HEK293 (cell line): ENCODE measurements at regions not wholly inside any gene's neighbourhood (a gene's known extent, or its start where the extent isn't known, plus 50 kb on each side); places are given as distances from the start of the nearest gene placed in this dataset.

Source experiments
- CTCF ChIA-PET: fragments of 350-600 bp; formaldehyde crosslinking; extraction: SDS; loops from one replicate; lab custom pipeline; 2021; ENCODE audit warnings: antibody characterized with exemption; lab: Yijun Ruan, JAX
- POLR2A ChIA-PET: fragments of 300-600 bp; formaldehyde crosslinking; extraction: SDS; loops from one replicate; lab custom pipeline; 2020; ENCODE audit warnings: antibody characterized with exemption, inconsistent platforms; lab: Yijun Ruan, JAX
- H3K27ac ChIP-seq: fragments of 200-500 bp; sonication (Bioruptor generic); 2 replicates; pipeline ENCODE4 v1.5.1; 2014; ENCODE audit warnings: low read depth, low read length, control low read depth, inconsistent platforms; ENCODE audit errors: extremely low read depth
- H3K36me3 ChIP-seq, 2 experiments: fragments of 200-500 bp in 1 of 2; sonication (Bioruptor generic) in 1 of 2; 1 replicate in 1 of 2; 2 replicates in 1 of 2; pipeline ENCODE4 v1.5.1; 2014 to 2017; ENCODE audit warnings: inconsistent platforms in 2 of 2, low read length in 2 of 2; ENCODE audit not compliant: control insufficient read depth in 2 of 2, insufficient read depth in 1 of 2
- H3K4me1 ChIP-seq: fragments of 200-500 bp; sonication (Bioruptor generic); 2 replicates; pipeline ENCODE4 v1.5.1; 2014; ENCODE audit warnings: mild to moderate bottlenecking, low read length, inconsistent platforms; ENCODE audit not compliant: control insufficient read depth, insufficient read depth
- H3K4me3 ChIP-seq: 2 replicates; pipeline ENCODE4 v1.5.1; 2011; ENCODE audit warnings: low read depth, mild to moderate bottlenecking, control low read depth, low read length, moderate library complexity
- H3K9me3 ChIP-seq: fragments of 200-500 bp; sonication (Bioruptor generic); 2 replicates; pipeline ENCODE4 v1.5.1; 2014; ENCODE audit warnings: low read depth, low read length, inconsistent platforms; ENCODE audit not compliant: control insufficient read depth, insufficient read depth
- HOXC10 ChIP-seq: sonication (generic); formaldehyde crosslinking; IDR thresholded peaks from 2 replicates; pipeline ENCODE4 v1.8.1; 2023; ENCODE audit warnings: mild to moderate bottlenecking, missing genetic modification reagents
- PATZ1 ChIP-seq: fragments of 450-650 bp; formaldehyde crosslinking; IDR thresholded peaks from 2 replicates; pipeline ENCODE4 v1.5.1; 2016; ENCODE audit warnings: missing biosample characterization, missing genetic modification characterization
- REST ChIP-seq: fragments of 450-650 bp; formaldehyde crosslinking; IDR thresholded peaks from 2 replicates; pipeline ENCODE4 v1.5.1; 2016; ENCODE audit warnings: missing biosample characterization, missing genetic modification characterization
- ZNF138 ChIP-seq: fragments of 450-650 bp; formaldehyde crosslinking; IDR thresholded peaks from 2 replicates; pipeline ENCODE4 v1.5.1; 2016; ENCODE audit warnings: missing biosample characterization, missing genetic modification characterization, borderline replicate concordance
- ZNF157 ChIP-seq: fragments of 450-650 bp; formaldehyde crosslinking; IDR thresholded peaks from 2 replicates; pipeline ENCODE4 v1.5.1; 2016; ENCODE audit warnings: missing biosample characterization, missing genetic modification characterization
- ZNF555 ChIP-seq: fragments of 450-650 bp; formaldehyde crosslinking; conservative IDR thresholded peaks from 2 replicates; pipeline ENCODE4 v1.5.1; 2017; ENCODE audit warnings: missing biosample characterization, mild to moderate bottlenecking, missing genetic modification characterization, inconsistent platforms
- ZNF843 ChIP-seq: fragments of 450-650 bp; formaldehyde crosslinking; IDR thresholded peaks from 2 replicates; pipeline ENCODE4 v1.5.1; 2016; ENCODE audit warnings: missing biosample characterization, missing genetic modification characterization
- TF ChIP-seq, protein P1 (sequence below): fragments of 450-650 bp; formaldehyde crosslinking; IDR thresholded peaks from 2 replicates; pipeline ENCODE4 v1.5.1; 2017; ENCODE audit warnings: missing biosample characterization, missing genetic modification characterization
- TF ChIP-seq, protein P2 (sequence below): IDR thresholded peaks from 2 replicates; pipeline ENCODE4 v1.6.1; 2011; ENCODE audit warnings: mild to moderate bottlenecking, low read depth, low read length, borderline replicate concordance
- TF ChIP-seq, protein P3 (sequence below): fragments of 450-650 bp; IDR thresholded peaks from 2 replicates; pipeline ENCODE4 v1.5.1; 2018; ENCODE audit warnings: missing biosample characterization, mild to moderate bottlenecking, missing genetic modification characterization

- Histone ChIP-seq H3K4me3 (no peak overlapping the region), H3K36me3 (no peaks in the 10 kb centered on the region), H3K4me1 (no peaks in the 10 kb centered on the region), H3K27ac (no peak overlapping the region), H3K9me3 (no peaks in the 10 kb centered on the region)
- ChIA-PET POLR2A (interaction anchor here (1.1 kb wide), 1 partner anchor 13 kb away, joined by 3 read pairs; no protein-coding TSS in a partner anchor), CTCF (interaction anchor here (1.2 to 6.6 kb wide), 3 partner anchors 43 to 386 kb away, joined by 4 to 124 read pairs (median 68); no protein-coding TSS in a partner anchor)
- TF ChIP-seq REST (tag by site-specific recombination): no peak
- TF ChIP-seq HOXC10 (CRISPR knock-in tag): no peak
Measured at GRCh38 chr13:26989261-26989956, 182.2 kb downstream of the USP12 start.

DNA sequence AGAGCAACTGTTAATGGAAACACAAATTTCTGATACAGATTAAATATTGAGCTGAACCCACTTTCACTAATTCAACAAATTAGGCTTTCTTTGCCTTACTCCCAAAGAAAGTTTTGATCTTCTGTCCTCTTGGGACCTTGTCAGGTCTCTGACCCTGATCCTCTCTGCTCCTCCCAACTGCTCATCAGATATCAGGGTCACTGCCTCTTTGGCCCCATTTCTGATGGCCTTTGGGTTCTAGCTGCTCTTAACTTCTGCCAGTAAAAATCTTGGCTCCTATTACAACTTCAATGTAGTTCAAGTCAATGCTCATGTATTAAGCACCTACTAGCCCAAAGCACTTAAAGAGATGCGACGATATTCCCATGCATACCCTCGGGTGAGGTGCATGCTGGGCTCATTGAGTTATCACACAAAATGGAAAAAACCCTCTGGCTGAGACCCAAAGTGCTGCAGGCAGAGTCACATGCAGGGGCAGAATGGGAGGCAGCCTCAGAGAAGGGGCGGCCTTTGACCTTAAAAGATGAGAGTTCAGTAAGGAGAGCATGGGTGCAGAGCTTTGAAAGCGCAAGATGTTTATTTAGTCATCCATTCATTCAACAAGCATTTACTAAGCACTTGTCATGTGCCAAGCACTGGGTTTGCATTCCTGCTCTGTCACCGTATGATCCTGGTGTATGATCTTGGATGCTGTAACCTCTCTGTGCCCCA, 183.4 kb downstream of the USP12 start:
- H3K4me1 ChIP-seq: peaks cover 6% of the 10 kb centered on the region
- no peaks in the 10 kb centered on the region for H3K36me3 ChIP-seq
- TF ChIP-seq ZNF138 (tag by site-specific recombination) (no peak), ZNF843 (tag by site-specific recombination) (no peak), ZNF555 (tag by site-specific recombination) (no peak), PATZ1 (tag by site-specific recombination) (no peak), ZNF157 (no peak)
- TF ChIP-seq, protein P1, sequence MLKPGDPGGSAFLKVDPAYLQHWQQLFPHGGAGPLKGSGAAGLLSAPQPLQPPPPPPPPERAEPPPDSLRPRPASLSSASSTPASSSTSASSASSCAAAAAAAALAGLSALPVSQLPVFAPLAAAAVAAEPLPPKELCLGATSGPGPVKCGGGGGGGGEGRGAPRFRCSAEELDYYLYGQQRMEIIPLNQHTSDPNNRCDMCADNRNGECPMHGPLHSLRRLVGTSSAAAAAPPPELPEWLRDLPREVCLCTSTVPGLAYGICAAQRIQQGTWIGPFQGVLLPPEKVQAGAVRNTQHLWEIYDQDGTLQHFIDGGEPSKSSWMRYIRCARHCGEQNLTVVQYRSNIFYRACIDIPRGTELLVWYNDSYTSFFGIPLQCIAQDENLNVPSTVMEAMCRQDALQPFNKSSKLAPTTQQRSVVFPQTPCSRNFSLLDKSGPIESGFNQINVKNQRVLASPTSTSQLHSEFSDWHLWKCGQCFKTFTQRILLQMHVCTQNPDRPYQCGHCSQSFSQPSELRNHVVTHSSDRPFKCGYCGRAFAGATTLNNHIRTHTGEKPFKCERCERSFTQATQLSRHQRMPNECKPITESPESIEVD (tag by site-specific recombination): no peak
- TF ChIP-seq, protein P2, sequence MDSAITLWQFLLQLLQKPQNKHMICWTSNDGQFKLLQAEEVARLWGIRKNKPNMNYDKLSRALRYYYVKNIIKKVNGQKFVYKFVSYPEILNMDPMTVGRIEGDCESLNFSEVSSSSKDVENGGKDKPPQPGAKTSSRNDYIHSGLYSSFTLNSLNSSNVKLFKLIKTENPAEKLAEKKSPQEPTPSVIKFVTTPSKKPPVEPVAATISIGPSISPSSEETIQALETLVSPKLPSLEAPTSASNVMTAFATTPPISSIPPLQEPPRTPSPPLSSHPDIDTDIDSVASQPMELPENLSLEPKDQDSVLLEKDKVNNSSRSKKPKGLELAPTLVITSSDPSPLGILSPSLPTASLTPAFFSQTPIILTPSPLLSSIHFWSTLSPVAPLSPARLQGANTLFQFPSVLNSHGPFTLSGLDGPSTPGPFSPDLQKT: no peak
- TF ChIP-seq, protein P3, sequence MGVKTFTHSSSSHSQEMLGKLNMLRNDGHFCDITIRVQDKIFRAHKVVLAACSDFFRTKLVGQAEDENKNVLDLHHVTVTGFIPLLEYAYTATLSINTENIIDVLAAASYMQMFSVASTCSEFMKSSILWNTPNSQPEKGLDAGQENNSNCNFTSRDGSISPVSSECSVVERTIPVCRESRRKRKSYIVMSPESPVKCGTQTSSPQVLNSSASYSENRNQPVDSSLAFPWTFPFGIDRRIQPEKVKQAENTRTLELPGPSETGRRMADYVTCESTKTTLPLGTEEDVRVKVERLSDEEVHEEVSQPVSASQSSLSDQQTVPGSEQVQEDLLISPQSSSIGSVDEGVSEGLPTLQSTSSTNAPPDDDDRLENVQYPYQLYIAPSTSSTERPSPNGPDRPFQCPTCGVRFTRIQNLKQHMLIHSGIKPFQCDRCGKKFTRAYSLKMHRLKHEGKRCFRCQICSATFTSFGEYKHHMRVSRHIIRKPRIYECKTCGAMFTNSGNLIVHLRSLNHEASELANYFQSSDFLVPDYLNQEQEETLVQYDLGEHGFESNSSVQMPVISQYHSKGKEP (tag by site-specific recombination): 0 out of 2 replicates have a peak, but pooled peaks have one; percentile 30
- H3K4me3 ChIP-seq: no peak overlapping the region
- H3K9me3 ChIP-seq: no peaks in the 10 kb centered on the region
- POLR2A ChIA-PET: interaction anchor here (1.1 kb wide), 1 partner anchor 14 kb away, joined by 3 read pairs; no protein-coding TSS in a partner anchor
- CTCF ChIA-PET: interaction anchor here (0.6 to 6.6 kb wide), 4 partner anchors 42 to 997 kb away, joined by 3 to 124 read pairs (median 36); no protein-coding TSS in a partner anchor
- no peak overlapping the region for H3K27ac ChIP-seq
